WTC11 (cell line): ENCODE measurements at regions not wholly inside any gene's neighbourhood (a gene's known extent, or its start where the extent isn't known, plus 50 kb on each side); places are given as distances from the start of the nearest gene placed in this dataset.
A peak's percentile ranks its signal among the peaks of the same experiment; 100 is the strongest.

Experiments used
- ATAC-seq: fragments of 200-7000 bp; cut with Tn5 transposase; 2 replicates; pipeline ENCODE4 v1.10.0; 2021; ENCODE audit warnings: mild to moderate bottlenecking, moderate library complexity
- CTCF ChIA-PET: fragments of 300-600 bp; sonication (Branson Sonifier 250); formaldehyde crosslinking; loops from one replicate; lab custom pipeline; 2021; ENCODE audit warnings: antibody characterized with exemption; lab: Charles Lee
- POLR2A ChIA-PET: fragments of 350-600 bp; sonication (Branson Sonifier 250); formaldehyde crosslinking; loops from one replicate; lab custom pipeline; 2021; ENCODE audit warnings: antibody characterized with exemption; lab: Charles Lee
- DNase-seq: peaks from one replicate; pipeline ENCODE4 v3.0.0; 2021; ENCODE audit warnings: low spot score
- H3K27ac Mint-ChIP-seq: 2 replicates; pipeline ENCODE4 v1.8.0; 2021; ENCODE audit warnings: mixed read lengths
- H3K27me3 Mint-ChIP-seq: 2 replicates; pipeline ENCODE4 v1.8.0; 2021; ENCODE audit warnings: low read depth, mild to moderate bottlenecking, moderate library complexity, mixed read lengths
- H3K36me3 Mint-ChIP-seq: 2 replicates; pipeline ENCODE4 v1.8.0; 2021; ENCODE audit warnings: mixed read lengths
- H3K4me1 Mint-ChIP-seq: 2 replicates; pipeline ENCODE4 v1.8.0; 2022; ENCODE audit warnings: mixed read lengths
- H3K4me3 Mint-ChIP-seq: 2 replicates; pipeline ENCODE4 v1.8.0; 2021; ENCODE audit warnings: mild to moderate bottlenecking, moderate library complexity, mixed read lengths
- H3K9me3 Mint-ChIP-seq: 2 replicates; pipeline ENCODE4 v1.8.0; 2021; ENCODE audit warnings: mixed read lengths
- CREB1 ChIP-seq: sonication (generic); formaldehyde crosslinking; IDR thresholded peaks from 2 replicates; pipeline ENCODE4 v1.8.0; 2023; ENCODE audit warnings: mild to moderate bottlenecking, missing genetic modification reagents
- CREM ChIP-seq: sonication (generic); formaldehyde crosslinking; IDR thresholded peaks from 2 replicates; pipeline ENCODE4 v1.8.1; 2022; ENCODE audit warnings: mild to moderate bottlenecking, missing genetic modification reagents, moderate library complexity
- MYBL2 ChIP-seq: sonication (generic); formaldehyde crosslinking; IDR thresholded peaks from 2 replicates; pipeline ENCODE4 v1.8.1; 2023; ENCODE audit warnings: mild to moderate bottlenecking, moderate library complexity, missing genetic modification reagents
- NR1H2 ChIP-seq: sonication (generic); formaldehyde crosslinking; IDR thresholded peaks from 2 replicates; pipeline ENCODE4 v1.9.0; 2021; ENCODE audit warnings: mild to moderate bottlenecking, moderate library complexity, missing genetic modification reagents
- NR3C1 ChIP-seq: sonication (generic); formaldehyde crosslinking; conservative IDR thresholded peaks from 2 replicates; pipeline ENCODE4 v1.8.1; 2023; ENCODE audit warnings: low read depth, mild to moderate bottlenecking, missing genetic modification reagents
- SMAD4 ChIP-seq: sonication (generic); formaldehyde crosslinking; IDR thresholded peaks from 2 replicates; pipeline ENCODE4 v1.8.0; 2022; ENCODE audit warnings: mild to moderate bottlenecking, missing genetic modification reagents
- TEAD4 ChIP-seq: sonication (generic); formaldehyde crosslinking; IDR thresholded peaks from 2 replicates; pipeline ENCODE4 v1.8.0; 2022; ENCODE audit warnings: mild to moderate bottlenecking, missing genetic modification reagents
- ZNF138 ChIP-seq: sonication (generic); formaldehyde crosslinking; conservative IDR thresholded peaks from 2 replicates; pipeline ENCODE4 v1.8.1; 2022; ENCODE audit warnings: mild to moderate bottlenecking, moderate library complexity, missing genetic modification reagents
- ZNF317 ChIP-seq: sonication (generic); formaldehyde crosslinking; IDR thresholded peaks from 2 replicates; pipeline ENCODE4 v1.8.1; 2023; ENCODE audit warnings: low read depth, mild to moderate bottlenecking, moderate library complexity, missing genetic modification reagents, borderline replicate concordance
- TF ChIP-seq, protein P1 (sequence below): fragments of 200-600 bp; IDR thresholded peaks from 2 replicates; pipeline ENCODE4 v1.8.0; 2022; ENCODE audit warnings: antibody characterized with exemption
- TF ChIP-seq, protein P2 (sequence below): fragments of 250-450 bp; sonication (Bioruptor Pico); IDR thresholded peaks from 2 replicates; pipeline ENCODE4 v1.9.0; 2021; ENCODE audit warnings: mild to moderate bottlenecking, borderline replicate concordance
- TF ChIP-seq, protein P3 (sequence below): sonication (generic); formaldehyde crosslinking; IDR thresholded peaks from 2 replicates; pipeline ENCODE4 v1.8.1; 2022; ENCODE audit warnings: low read depth, missing genetic modification reagents, borderline replicate concordance
- TF ChIP-seq, protein P4 (sequence below): fragments of 250-450 bp; sonication (Bioruptor Pico); IDR thresholded peaks from 2 replicates; pipeline ENCODE4 v1.9.0; 2021; ENCODE audit warnings: mild to moderate bottlenecking
- TF ChIP-seq, protein P5 (sequence below): sonication (generic); formaldehyde crosslinking; conservative IDR thresholded peaks from 2 replicates; pipeline ENCODE4 v1.8.1; 2023; ENCODE audit warnings: mild to moderate bottlenecking, low read depth, missing genetic modification reagents, moderate library complexity
- TF ChIP-seq, protein P6 (sequence below): sonication (generic); formaldehyde crosslinking; IDR thresholded peaks from 2 replicates; pipeline ENCODE4 v1.8.1; 2022; ENCODE audit warnings: mild to moderate bottlenecking, missing genetic modification reagents, moderate library complexity, borderline replicate concordance

DNA sequence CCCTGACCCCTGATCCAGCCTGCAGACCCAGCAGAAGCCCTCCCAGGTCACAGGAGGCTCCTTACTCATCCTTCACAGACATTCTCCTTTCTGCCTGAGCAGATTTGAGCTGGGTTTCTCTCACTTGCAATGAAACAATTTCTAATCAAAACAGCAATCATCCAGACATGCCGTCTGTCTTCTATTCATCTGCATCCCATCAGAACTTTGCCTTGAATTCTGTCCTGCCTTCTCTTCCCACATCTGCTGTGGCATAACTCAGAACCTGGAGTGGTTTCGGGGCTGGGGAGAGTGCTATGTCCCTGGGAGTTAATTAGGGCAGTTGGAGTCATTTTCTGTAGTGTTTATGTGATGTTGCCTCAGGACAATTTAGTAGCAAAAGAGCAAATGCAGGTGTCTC lies 278.6 kb downstream of the CBLN1 start (continued):
- TF ChIP-seq MYBL2 = no peak
- no peak for TF ChIP-seq ZNF138

DNA sequence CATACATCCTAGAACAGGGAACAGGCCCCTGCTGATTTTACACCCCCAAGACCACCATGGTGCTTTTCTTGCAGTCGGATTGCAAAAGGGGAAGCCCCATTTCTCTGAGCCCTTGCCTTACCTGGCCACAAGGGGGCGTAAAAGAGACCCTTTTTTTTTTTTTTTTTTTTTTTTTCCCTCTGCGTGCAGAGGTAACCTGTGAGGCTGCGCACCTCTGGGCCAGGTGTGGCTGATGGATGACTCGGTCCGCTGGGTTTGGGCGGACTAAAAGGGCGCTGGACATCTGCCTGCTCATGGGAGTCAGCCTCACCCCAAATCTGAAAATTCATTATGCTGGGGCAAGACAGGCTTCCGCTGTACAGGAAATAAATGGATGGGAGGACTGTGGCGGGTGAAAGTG lies 281.0 kb downstream of the CBLN1 start:
- ChIA-PET CTCF (interaction anchor here (1.0 kb wide), 1 partner anchor 352 kb away, joined by 4 read pairs; no protein-coding TSS in a partner anchor), POLR2A (no interaction called here)
- Mint-ChIP-seq H3K27ac (no peak overlapping the region), H3K4me3 (no peak overlapping the region), H3K27me3 (peaks cover 2% of the 10 kb centered on the region), H3K9me3 (no peaks in the 10 kb centered on the region), H3K4me1 (peaks cover 22% of the 10 kb centered on the region), H3K36me3 (no peaks in the 10 kb centered on the region)
- DNase-seq = peak; percentile 48
- ATAC-seq = peak; percentile 82
- TF ChIP-seq, protein P1, sequence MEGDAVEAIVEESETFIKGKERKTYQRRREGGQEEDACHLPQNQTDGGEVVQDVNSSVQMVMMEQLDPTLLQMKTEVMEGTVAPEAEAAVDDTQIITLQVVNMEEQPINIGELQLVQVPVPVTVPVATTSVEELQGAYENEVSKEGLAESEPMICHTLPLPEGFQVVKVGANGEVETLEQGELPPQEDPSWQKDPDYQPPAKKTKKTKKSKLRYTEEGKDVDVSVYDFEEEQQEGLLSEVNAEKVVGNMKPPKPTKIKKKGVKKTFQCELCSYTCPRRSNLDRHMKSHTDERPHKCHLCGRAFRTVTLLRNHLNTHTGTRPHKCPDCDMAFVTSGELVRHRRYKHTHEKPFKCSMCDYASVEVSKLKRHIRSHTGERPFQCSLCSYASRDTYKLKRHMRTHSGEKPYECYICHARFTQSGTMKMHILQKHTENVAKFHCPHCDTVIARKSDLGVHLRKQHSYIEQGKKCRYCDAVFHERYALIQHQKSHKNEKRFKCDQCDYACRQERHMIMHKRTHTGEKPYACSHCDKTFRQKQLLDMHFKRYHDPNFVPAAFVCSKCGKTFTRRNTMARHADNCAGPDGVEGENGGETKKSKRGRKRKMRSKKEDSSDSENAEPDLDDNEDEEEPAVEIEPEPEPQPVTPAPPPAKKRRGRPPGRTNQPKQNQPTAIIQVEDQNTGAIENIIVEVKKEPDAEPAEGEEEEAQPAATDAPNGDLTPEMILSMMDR = peak; percentile 81
- no peak for TF ChIP-seq NR3C1 (CRISPR knock-in tag)

DNA sequence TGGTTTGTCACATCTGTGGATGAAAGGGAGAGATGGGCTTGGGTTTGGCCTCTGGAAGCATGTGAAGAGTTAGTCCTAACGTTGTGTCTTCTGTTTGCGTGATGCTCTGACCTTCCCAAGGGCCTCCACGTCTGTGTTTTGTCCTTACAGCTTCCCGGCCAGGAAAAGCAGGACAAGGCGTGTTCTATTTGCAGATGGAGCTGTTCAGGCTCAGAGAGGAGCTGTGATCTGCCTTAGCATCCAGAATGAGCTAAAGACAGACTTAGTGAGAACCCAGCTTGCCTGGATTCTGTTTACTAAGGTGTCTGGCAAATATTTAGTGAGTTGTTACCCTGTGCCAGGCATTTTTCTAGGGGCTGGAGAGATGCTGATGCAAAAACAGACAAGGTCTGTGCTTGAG lies 282.1 kb downstream of the CBLN1 start:
- ATAC-seq (no peak), DNase-seq (no peak)
- ChIA-PET CTCF (interaction anchor here (1.0 to 2.2 kb wide), 5 partner anchors 95 to 377 kb away, joined by 3 to 11 read pairs (median 4); no protein-coding TSS in a partner anchor), POLR2A (no interaction called here)
- Mint-ChIP-seq H3K27me3 (peaks cover 2% of the 10 kb centered on the region; the same call in 1 of the 2 replicates), H3K9me3 (no peaks in the 10 kb centered on the region), H3K4me3 (no peak overlapping the region), H3K4me1 (peaks cover 22% of the 10 kb centered on the region), H3K36me3 (no peaks in the 10 kb centered on the region), H3K27ac (no peak overlapping the region)
- no peak for TF ChIP-seq ZNF317
- no peak for TF ChIP-seq CREB1
- no peak for TF ChIP-seq SMAD4 (CRISPR knock-in tag)

DNA sequence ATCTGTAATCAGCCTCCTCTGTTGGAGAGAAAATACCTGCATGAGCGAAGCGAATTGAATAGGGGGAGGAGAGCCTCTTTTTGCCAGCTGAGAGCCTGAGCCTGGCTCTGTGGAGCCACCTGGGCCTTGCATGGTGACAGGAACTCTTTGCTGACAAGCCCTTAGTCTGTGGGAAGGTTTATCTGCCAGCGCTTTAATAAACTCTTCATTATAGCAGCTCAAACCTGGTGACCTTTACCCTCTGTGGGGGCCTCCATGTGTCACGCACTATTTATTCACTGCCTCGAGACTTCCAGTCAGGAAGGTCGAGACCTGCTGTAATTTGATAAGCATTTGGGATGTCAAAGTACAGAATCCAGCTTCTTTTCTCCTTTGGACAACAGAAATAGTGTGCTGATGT lies 282.6 kb downstream of the CBLN1 start:
- peaks cover 22% of the 10 kb centered on the region for H3K4me1 Mint-ChIP-seq
- H3K36me3 Mint-ChIP-seq = no peaks in the 10 kb centered on the region
- DNase-seq = no peak
- no peak overlapping the region for H3K4me3 Mint-ChIP-seq
- no peak; the same call in 1 of the 2 replicates for ATAC-seq
- peaks cover 2% of the 10 kb centered on the region; the same call in 1 of the 2 replicates for H3K27me3 Mint-ChIP-seq
- TF ChIP-seq, protein P2, sequence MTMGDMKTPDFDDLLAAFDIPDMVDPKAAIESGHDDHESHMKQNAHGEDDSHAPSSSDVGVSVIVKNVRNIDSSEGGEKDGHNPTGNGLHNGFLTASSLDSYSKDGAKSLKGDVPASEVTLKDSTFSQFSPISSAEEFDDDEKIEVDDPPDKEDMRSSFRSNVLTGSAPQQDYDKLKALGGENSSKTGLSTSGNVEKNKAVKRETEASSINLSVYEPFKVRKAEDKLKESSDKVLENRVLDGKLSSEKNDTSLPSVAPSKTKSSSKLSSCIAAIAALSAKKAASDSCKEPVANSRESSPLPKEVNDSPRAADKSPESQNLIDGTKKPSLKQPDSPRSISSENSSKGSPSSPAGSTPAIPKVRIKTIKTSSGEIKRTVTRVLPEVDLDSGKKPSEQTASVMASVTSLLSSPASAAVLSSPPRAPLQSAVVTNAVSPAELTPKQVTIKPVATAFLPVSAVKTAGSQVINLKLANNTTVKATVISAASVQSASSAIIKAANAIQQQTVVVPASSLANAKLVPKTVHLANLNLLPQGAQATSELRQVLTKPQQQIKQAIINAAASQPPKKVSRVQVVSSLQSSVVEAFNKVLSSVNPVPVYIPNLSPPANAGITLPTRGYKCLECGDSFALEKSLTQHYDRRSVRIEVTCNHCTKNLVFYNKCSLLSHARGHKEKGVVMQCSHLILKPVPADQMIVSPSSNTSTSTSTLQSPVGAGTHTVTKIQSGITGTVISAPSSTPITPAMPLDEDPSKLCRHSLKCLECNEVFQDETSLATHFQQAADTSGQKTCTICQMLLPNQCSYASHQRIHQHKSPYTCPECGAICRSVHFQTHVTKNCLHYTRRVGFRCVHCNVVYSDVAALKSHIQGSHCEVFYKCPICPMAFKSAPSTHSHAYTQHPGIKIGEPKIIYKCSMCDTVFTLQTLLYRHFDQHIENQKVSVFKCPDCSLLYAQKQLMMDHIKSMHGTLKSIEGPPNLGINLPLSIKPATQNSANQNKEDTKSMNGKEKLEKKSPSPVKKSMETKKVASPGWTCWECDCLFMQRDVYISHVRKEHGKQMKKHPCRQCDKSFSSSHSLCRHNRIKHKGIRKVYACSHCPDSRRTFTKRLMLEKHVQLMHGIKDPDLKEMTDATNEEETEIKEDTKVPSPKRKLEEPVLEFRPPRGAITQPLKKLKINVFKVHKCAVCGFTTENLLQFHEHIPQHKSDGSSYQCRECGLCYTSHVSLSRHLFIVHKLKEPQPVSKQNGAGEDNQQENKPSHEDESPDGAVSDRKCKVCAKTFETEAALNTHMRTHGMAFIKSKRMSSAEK (CRISPR knock-in tag) = no peak
- TF ChIP-seq, protein P3, sequence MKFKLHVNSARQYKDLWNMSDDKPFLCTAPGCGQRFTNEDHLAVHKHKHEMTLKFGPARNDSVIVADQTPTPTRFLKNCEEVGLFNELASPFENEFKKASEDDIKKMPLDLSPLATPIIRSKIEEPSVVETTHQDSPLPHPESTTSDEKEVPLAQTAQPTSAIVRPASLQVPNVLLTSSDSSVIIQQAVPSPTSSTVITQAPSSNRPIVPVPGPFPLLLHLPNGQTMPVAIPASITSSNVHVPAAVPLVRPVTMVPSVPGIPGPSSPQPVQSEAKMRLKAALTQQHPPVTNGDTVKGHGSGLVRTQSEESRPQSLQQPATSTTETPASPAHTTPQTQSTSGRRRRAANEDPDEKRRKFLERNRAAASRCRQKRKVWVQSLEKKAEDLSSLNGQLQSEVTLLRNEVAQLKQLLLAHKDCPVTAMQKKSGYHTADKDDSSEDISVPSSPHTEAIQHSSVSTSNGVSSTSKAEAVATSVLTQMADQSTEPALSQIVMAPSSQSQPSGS (CRISPR knock-in tag) = no peak
- CTCF ChIA-PET = interaction anchor here (1.0 to 2.2 kb wide), 7 partner anchors 95 to 376 kb away, joined by 3 to 11 read pairs (median 4); no protein-coding TSS in a partner anchor
- H3K27ac Mint-ChIP-seq = no peak overlapping the region
- H3K9me3 Mint-ChIP-seq = no peaks in the 10 kb centered on the region
- POLR2A ChIA-PET = no interaction called here

DNA sequence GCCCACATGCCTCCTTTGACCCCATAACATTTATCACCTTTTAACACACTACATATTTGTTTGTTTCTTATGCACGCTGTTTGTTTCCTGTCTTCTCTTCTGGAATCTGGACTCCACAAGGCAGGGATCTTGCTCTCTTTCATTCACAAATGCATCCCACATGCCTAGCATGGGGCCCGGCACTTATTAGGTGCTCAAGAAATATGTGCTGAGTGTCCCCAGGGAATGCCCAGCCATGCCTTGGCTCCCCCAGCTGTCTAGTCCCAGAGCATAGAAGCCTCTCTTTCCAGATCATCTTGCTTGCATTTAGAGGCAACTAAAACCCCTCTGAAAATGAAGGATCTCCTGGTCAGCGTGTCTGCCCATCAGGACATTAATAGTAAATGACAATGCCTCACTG lies 283.7 kb downstream of the CBLN1 start:
- DNase-seq = no peak
- POLR2A ChIA-PET = no interaction called here
- H3K9me3 Mint-ChIP-seq = no peaks in the 10 kb centered on the region
- H3K27ac Mint-ChIP-seq = no peak overlapping the region; the same call in 1 of the 2 replicates
- ATAC-seq = no peak
- no peaks in the 10 kb centered on the region for H3K36me3 Mint-ChIP-seq
- peaks cover 22% of the 10 kb centered on the region for H3K4me1 Mint-ChIP-seq
- H3K4me3 Mint-ChIP-seq = no peak overlapping the region
- no peaks in the 10 kb centered on the region for H3K27me3 Mint-ChIP-seq
- CTCF ChIA-PET = interaction anchor here (0.6 to 2.2 kb wide), 5 partner anchors 96 to 317 kb away, joined by 3 to 6 read pairs (median 4); no protein-coding TSS in a partner anchor
- TF ChIP-seq, protein P4, sequence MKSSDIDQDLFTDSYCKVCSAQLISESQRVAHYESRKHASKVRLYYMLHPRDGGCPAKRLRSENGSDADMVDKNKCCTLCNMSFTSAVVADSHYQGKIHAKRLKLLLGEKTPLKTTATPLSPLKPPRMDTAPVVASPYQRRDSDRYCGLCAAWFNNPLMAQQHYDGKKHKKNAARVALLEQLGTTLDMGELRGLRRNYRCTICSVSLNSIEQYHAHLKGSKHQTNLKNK (CRISPR knock-in tag) = no peak
- TF ChIP-seq CREM (CRISPR knock-in tag) (no peak), NR1H2 (CRISPR knock-in tag) (no peak), TEAD4 (CRISPR knock-in tag) (no peak)
- TF ChIP-seq, protein P5, sequence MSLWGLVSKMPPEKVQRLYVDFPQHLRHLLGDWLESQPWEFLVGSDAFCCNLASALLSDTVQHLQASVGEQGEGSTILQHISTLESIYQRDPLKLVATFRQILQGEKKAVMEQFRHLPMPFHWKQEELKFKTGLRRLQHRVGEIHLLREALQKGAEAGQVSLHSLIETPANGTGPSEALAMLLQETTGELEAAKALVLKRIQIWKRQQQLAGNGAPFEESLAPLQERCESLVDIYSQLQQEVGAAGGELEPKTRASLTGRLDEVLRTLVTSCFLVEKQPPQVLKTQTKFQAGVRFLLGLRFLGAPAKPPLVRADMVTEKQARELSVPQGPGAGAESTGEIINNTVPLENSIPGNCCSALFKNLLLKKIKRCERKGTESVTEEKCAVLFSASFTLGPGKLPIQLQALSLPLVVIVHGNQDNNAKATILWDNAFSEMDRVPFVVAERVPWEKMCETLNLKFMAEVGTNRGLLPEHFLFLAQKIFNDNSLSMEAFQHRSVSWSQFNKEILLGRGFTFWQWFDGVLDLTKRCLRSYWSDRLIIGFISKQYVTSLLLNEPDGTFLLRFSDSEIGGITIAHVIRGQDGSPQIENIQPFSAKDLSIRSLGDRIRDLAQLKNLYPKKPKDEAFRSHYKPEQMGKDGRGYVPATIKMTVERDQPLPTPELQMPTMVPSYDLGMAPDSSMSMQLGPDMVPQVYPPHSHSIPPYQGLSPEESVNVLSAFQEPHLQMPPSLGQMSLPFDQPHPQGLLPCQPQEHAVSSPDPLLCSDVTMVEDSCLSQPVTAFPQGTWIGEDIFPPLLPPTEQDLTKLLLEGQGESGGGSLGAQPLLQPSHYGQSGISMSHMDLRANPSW (CRISPR knock-in tag) = no peak
- TF ChIP-seq, protein P6, sequence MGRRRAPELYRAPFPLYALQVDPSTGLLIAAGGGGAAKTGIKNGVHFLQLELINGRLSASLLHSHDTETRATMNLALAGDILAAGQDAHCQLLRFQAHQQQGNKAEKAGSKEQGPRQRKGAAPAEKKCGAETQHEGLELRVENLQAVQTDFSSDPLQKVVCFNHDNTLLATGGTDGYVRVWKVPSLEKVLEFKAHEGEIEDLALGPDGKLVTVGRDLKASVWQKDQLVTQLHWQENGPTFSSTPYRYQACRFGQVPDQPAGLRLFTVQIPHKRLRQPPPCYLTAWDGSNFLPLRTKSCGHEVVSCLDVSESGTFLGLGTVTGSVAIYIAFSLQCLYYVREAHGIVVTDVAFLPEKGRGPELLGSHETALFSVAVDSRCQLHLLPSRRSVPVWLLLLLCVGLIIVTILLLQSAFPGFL (CRISPR knock-in tag) = no peak
